G401 (cell line): ENCODE measurements at regions not wholly inside any gene's neighbourhood (a gene's known extent, or its start where the extent isn't known, plus 50 kb on each side); places are given as distances from the start of the nearest gene placed in this dataset.

Experiments used
- DNase-seq: peaks from one replicate; pipeline ENCODE4 v3.0.0-alpha.2; 2015; ENCODE audit warnings: low spot score
- in situ Hi-C: cut with HindIII; loops from 2 replicates; pipeline ENCODE4 v1.10.0; 2016; ENCODE audit warnings: low sequenced_read_pairs, mixed read lengths

GRCh38 chr2:118166242-118166641 lies 78.0 kb downstream of the INSIG2 start:
- in situ Hi-C loops = no loop called here
- DNase-seq = no peak

GRCh38 chr2:118165595-118165994 lies 77.3 kb downstream of the INSIG2 start:
- no peak for DNase-seq
- in situ Hi-C loops = no loop called here
